NCI-H510A treated with DMSO at 0.1 percent for 48 hours (cell line): ENCODE measurements at regions not wholly inside any gene's neighbourhood (a gene's known extent, or its start where the extent isn't known, plus 50 kb on each side); places are given as distances from the start of the nearest gene placed in this dataset.

Experiments used
- DNase-seq: peaks from one replicate; lab custom pipeline; 2025; lab: John Stamatoyannopoulos, UW

DNA sequence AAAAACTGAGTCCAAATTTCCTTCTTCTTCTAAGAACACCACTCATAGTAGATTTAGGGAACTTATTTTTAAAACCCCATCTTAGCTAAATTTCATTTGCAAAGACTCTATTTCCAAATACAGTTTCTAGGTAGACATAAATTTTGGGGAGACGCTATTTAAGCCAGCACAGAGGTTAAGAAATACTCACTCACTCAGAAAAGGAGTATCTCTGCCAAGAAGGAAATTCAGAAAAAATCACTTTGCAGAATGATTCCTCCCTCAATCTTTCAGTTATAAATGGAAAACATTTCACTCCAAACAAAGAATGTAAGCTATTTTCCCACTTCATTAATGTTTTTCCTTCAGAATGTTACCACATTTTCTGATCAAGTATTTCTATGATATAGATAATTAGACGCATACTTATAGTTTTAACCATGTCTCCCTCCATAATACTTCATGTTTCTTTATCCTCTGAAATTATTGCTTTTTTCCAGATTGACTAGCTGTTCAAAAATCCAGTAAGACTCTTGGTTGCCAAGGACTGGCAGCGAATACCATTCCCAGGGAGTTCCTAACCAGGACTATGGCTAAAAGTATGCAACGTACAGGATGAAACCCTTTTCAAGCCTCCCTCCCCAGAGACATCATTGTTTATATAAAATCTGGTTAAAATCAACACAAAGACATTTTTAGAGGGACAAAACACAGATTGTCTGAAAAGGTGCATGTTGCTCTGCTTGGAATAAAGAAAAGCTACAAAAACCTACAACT is 52.5 kb upstream of the RXFP2 start:
- DNase-seq, result no peak
